Activated CD4-positive, alpha-beta T cell treated with anti-CD3 and anti-CD28 coated beads, Interleukin-2, amount 10 ng/mL, durations not matched to agents 24 days and 14 days (primary cell): ENCODE measurements at regions not wholly inside any gene's neighbourhood (a gene's known extent, or its start where the extent isn't known, plus 50 kb on each side); places are given as distances from the start of the nearest gene placed in this dataset.

Source experiments
- DNase-seq: peaks from one replicate; pipeline ENCODE4 v3.0.0; 2022
- H3K27ac Mint-ChIP-seq: one replicate; pipeline ENCODE4 v1.8.0; 2022; ENCODE audit warnings: mild to moderate bottlenecking, mixed read lengths
- H3K27me3 Mint-ChIP-seq: one replicate; pipeline ENCODE4 v1.8.0; 2022; ENCODE audit warnings: mixed read lengths
- H3K36me3 Mint-ChIP-seq: one replicate; pipeline ENCODE4 v1.8.0; 2022; ENCODE audit warnings: low read depth, mild to moderate bottlenecking, mixed read lengths
- H3K4me1 Mint-ChIP-seq: one replicate; pipeline ENCODE4 v1.8.0; 2021; ENCODE audit warnings: mixed read lengths
- H3K4me3 Mint-ChIP-seq: one replicate; pipeline ENCODE4 v1.8.0; 2022; ENCODE audit warnings: mild to moderate bottlenecking, moderate library complexity, mixed read lengths
- H3K9me3 Mint-ChIP-seq: one replicate; pipeline ENCODE4 v1.8.0; 2021; ENCODE audit warnings: mixed read lengths
- intact Hi-C: fragments of 100-400 bp; cut with micrococcal nuclease; formaldehyde crosslinking; loops from one replicate; pipeline ENCODE4 v1.15.1; 2023

GRCh38 chr9:86893811-86894490, 53.4 kb downstream of the GAS1 start:
- Mint-ChIP-seq H3K4me1 (no peaks in the 10 kb centered on the region), H3K4me3 (no peak overlapping the region), H3K27ac (no peak overlapping the region), H3K27me3 (no peaks in the 10 kb centered on the region), H3K36me3 (no peaks in the 10 kb centered on the region), H3K9me3 (no peaks in the 10 kb centered on the region)
- intact Hi-C loops: no loop called here
- DNase-seq: no peak

- no peaks in the 10 kb centered on the region for H3K27me3 Mint-ChIP-seq
- DNase-seq: no peak
- no peaks in the 10 kb centered on the region for H3K9me3 Mint-ChIP-seq
- H3K27ac Mint-ChIP-seq: no peak overlapping the region
- no peak overlapping the region for H3K4me3 Mint-ChIP-seq
- intact Hi-C loops: no loop called here
- no peaks in the 10 kb centered on the region for H3K36me3 Mint-ChIP-seq
- no peaks in the 10 kb centered on the region for H3K4me1 Mint-ChIP-seq
Measured at GRCh38 chr9:86892576-86892975, 54.7 kb downstream of the GAS1 start.

GRCh38 chr9:86891886-86892437, 55.3 kb downstream of the GAS1 start:
- Mint-ChIP-seq H3K9me3 (no peaks in the 10 kb centered on the region), H3K4me1 (no peaks in the 10 kb centered on the region), H3K27ac (no peak overlapping the region), H3K4me3 (no peak overlapping the region), H3K27me3 (no peaks in the 10 kb centered on the region), H3K36me3 (no peaks in the 10 kb centered on the region)
- DNase-seq: no peak
- intact Hi-C loops: no loop called here

- no peak overlapping the region for H3K4me3 Mint-ChIP-seq
- no peaks in the 10 kb centered on the region for H3K36me3 Mint-ChIP-seq
- no peaks in the 10 kb centered on the region for H3K27me3 Mint-ChIP-seq
- no peak overlapping the region for H3K27ac Mint-ChIP-seq
- no peaks in the 10 kb centered on the region for H3K4me1 Mint-ChIP-seq
- H3K9me3 Mint-ChIP-seq: no peaks in the 10 kb centered on the region
- DNase-seq: no peak
- intact Hi-C loops: no loop called here
Measured at GRCh38 chr9:86891091-86891490, 56.2 kb downstream of the GAS1 start.

- Mint-ChIP-seq H3K27me3 (no peaks in the 10 kb centered on the region), H3K4me1 (no peaks in the 10 kb centered on the region), H3K4me3 (no peak overlapping the region), H3K9me3 (no peaks in the 10 kb centered on the region), H3K36me3 (no peaks in the 10 kb centered on the region), H3K27ac (no peak overlapping the region)
- intact Hi-C loops: no loop called here
- DNase-seq: no peak
Measured at GRCh38 chr9:86885232-86885631, 62.1 kb downstream of the GAS1 start.

GRCh38 chr9:86876621-86877196, 70.6 kb downstream of the GAS1 start:
- no peaks in the 10 kb centered on the region for H3K4me1 Mint-ChIP-seq
- no peak for DNase-seq
- H3K27ac Mint-ChIP-seq: no peak overlapping the region
- no peaks in the 10 kb centered on the region for H3K36me3 Mint-ChIP-seq
- no peak overlapping the region for H3K4me3 Mint-ChIP-seq
- H3K27me3 Mint-ChIP-seq: no peaks in the 10 kb centered on the region
- no peaks in the 10 kb centered on the region for H3K9me3 Mint-ChIP-seq
- intact Hi-C loops: no loop called here

GRCh38 chr9:86868616-86869015, 78.7 kb downstream of the GAS1 start:
- no peaks in the 10 kb centered on the region for H3K4me1 Mint-ChIP-seq
- no peaks in the 10 kb centered on the region for H3K9me3 Mint-ChIP-seq
- H3K27ac Mint-ChIP-seq: no peak overlapping the region
- no peak for DNase-seq
- intact Hi-C loops: no loop called here
- no peaks in the 10 kb centered on the region for H3K36me3 Mint-ChIP-seq
- no peak overlapping the region for H3K4me3 Mint-ChIP-seq
- H3K27me3 Mint-ChIP-seq: no peaks in the 10 kb centered on the region

GRCh38 chr9:86867804-86868313, 79.4 kb downstream of the GAS1 start:
- intact Hi-C loops: no loop called here
- Mint-ChIP-seq H3K27me3 (no peaks in the 10 kb centered on the region), H3K4me1 (no peaks in the 10 kb centered on the region), H3K9me3 (no peaks in the 10 kb centered on the region), H3K36me3 (no peaks in the 10 kb centered on the region), H3K4me3 (no peak overlapping the region), H3K27ac (no peak overlapping the region)
- DNase-seq: no peak

- intact Hi-C loops: no loop called here
- DNase-seq: no peak
- Mint-ChIP-seq H3K27me3 (no peaks in the 10 kb centered on the region), H3K36me3 (no peaks in the 10 kb centered on the region), H3K9me3 (no peaks in the 10 kb centered on the region), H3K4me1 (no peaks in the 10 kb centered on the region), H3K4me3 (no peak overlapping the region), H3K27ac (no peak overlapping the region)
Measured at GRCh38 chr9:86865952-86866351, 81.4 kb downstream of the GAS1 start.

GRCh38 chr9:86860006-86860405, 87.3 kb downstream of the GAS1 start:
- intact Hi-C loops: loop anchor here (5.0 kb wide), 1 partner anchor 377 kb away; no protein-coding TSS in a partner anchor
- H3K36me3 Mint-ChIP-seq: no peaks in the 10 kb centered on the region
- H3K27me3 Mint-ChIP-seq: no peaks in the 10 kb centered on the region
- H3K27ac Mint-ChIP-seq: no peak overlapping the region
- H3K4me1 Mint-ChIP-seq: no peaks in the 10 kb centered on the region
- no peaks in the 10 kb centered on the region for H3K9me3 Mint-ChIP-seq
- no peak for DNase-seq
- no peak overlapping the region for H3K4me3 Mint-ChIP-seq

- no peak for DNase-seq
- Mint-ChIP-seq H3K4me1 (no peaks in the 10 kb centered on the region), H3K36me3 (no peaks in the 10 kb centered on the region), H3K27me3 (no peaks in the 10 kb centered on the region), H3K27ac (no peak overlapping the region), H3K9me3 (no peaks in the 10 kb centered on the region), H3K4me3 (no peak overlapping the region)
- intact Hi-C loops: no loop called here
Measured at GRCh38 chr9:86859056-86859455, 88.2 kb downstream of the GAS1 start.

- Mint-ChIP-seq H3K9me3 (no peaks in the 10 kb centered on the region), H3K27me3 (no peaks in the 10 kb centered on the region), H3K4me1 (no peaks in the 10 kb centered on the region), H3K27ac (no peak overlapping the region), H3K36me3 (no peaks in the 10 kb centered on the region), H3K4me3 (no peak overlapping the region)
- no peak for DNase-seq
- intact Hi-C loops: no loop called here
Measured at GRCh38 chr9:86858009-86858408, 89.3 kb downstream of the GAS1 start.

GRCh38 chr9:86856259-86856658, 91.0 kb downstream of the GAS1 start:
- no peaks in the 10 kb centered on the region for H3K27me3 Mint-ChIP-seq
- H3K9me3 Mint-ChIP-seq: no peaks in the 10 kb centered on the region
- H3K4me1 Mint-ChIP-seq: no peaks in the 10 kb centered on the region
- intact Hi-C loops: no loop called here
- no peak overlapping the region for H3K4me3 Mint-ChIP-seq
- H3K27ac Mint-ChIP-seq: no peak overlapping the region
- no peaks in the 10 kb centered on the region for H3K36me3 Mint-ChIP-seq
- no peak for DNase-seq

GRCh38 chr9:86854898-86855523, 92.3 kb downstream of the GAS1 start:
- Mint-ChIP-seq H3K9me3 (no peaks in the 10 kb centered on the region), H3K27ac (no peak overlapping the region), H3K36me3 (no peaks in the 10 kb centered on the region), H3K4me3 (no peak overlapping the region), H3K4me1 (no peaks in the 10 kb centered on the region), H3K27me3 (no peaks in the 10 kb centered on the region)
- no peak for DNase-seq
- intact Hi-C loops: no loop called here
